SK-N-SH (cell line): ENCODE measurements at regions not wholly inside any gene's neighbourhood (a gene's known extent, or its start where the extent isn't known, plus 50 kb on each side); places are given as distances from the start of the nearest gene placed in this dataset.

Source experiments
- CTCF ChIA-PET: fragments of 300-600, 350-600 bp; formaldehyde crosslinking; extraction: SDS; loops from one replicate; lab custom pipeline; 2021; lab: Yijun Ruan, JAX
- POLR2A ChIA-PET: fragments of 350-600 bp; sonication (Branson Sonifier 250); formaldehyde crosslinking; extraction: SDS; loops from one replicate; lab custom pipeline; 2020; ENCODE audit warnings: antibody characterized with exemption, inconsistent platforms; lab: Yijun Ruan, JAX
- DNase-seq: peaks from one replicate; pipeline ENCODE4 v3.0.0; 2012
- H2AFZ ChIP-seq: fragments of 200-600 bp; sonication (generic); 2 replicates; pipeline ENCODE4 v1.8.1; 2016; ENCODE audit warnings: antibody characterized with exemption, mild to moderate bottlenecking, low read depth
- H3F3A ChIP-seq: fragments of 200-600 bp; sonication (generic); replicated peaks from 2 replicates; pipeline ENCODE3; 2016; ENCODE audit warnings: antibody characterized with exemption, mild to moderate bottlenecking; ENCODE audit not compliant: insufficient read depth
- H3K27ac ChIP-seq, 2 experiments: fragments of 200-500 bp in 1 of 2; fragments of 200-600 bp in 1 of 2; sonication (Bioruptor generic) in 1 of 2; sonication (generic), shearing (Covaris generic) in 1 of 2; 2 replicates each; pipeline versions ENCODE4 v1.5.1 to v1.6.1; 2014 to 2016; ENCODE audit warnings: low read depth in 2 of 2, inconsistent platforms in 1 of 2, low read length in 1 of 2, mild to moderate bottlenecking in 1 of 2, mixed read lengths in 1 of 2
- H3K27me3 ChIP-seq: fragments of 200-600 bp; sonication (generic), shearing (Covaris generic); 2 replicates; pipeline ENCODE4 v1.6.1; 2016; ENCODE audit warnings: mixed run types; ENCODE audit not compliant: insufficient read depth
- H3K36me3 ChIP-seq, 2 experiments: fragments of 200-500 bp in 1 of 2; fragments of 200-600 bp in 1 of 2; sonication (Bioruptor generic) in 1 of 2; sonication (generic) in 1 of 2; replicated peaks in 1 of 2; 2 replicates each; pipeline versions ENCODE3 to v1.5.1; 2014 to 2016; ENCODE audit warnings: low read length in 1 of 2, mild to moderate bottlenecking in 1 of 2; ENCODE audit not compliant: insufficient read depth in 2 of 2, control insufficient read depth in 1 of 2
- H3K4me1 ChIP-seq, 2 experiments: fragments of 200-500 bp in 1 of 2; fragments of 200-600 bp in 1 of 2; sonication (Bioruptor generic) in 1 of 2; sonication (generic), shearing (Covaris generic) in 1 of 2; 2 replicates each; pipeline versions ENCODE4 v1.5.1 to v1.6.1; 2014 to 2016; ENCODE audit warnings: low read depth in 1 of 2, low read length in 1 of 2, mixed run types in 1 of 2; ENCODE audit not compliant: insufficient read depth in 2 of 2, control insufficient read depth in 1 of 2
- H3K4me2 ChIP-seq: fragments of 200-600 bp; sonication (generic), shearing (Covaris generic); 2 replicates; pipeline ENCODE4 v1.6.1; 2017; ENCODE audit warnings: mixed run types
- H3K4me3 ChIP-seq, 2 experiments: fragments of 200-500 bp in 1 of 2; fragments of 200-600 bp in 1 of 2; sonication (Bioruptor generic) in 1 of 2; sonication (generic), shearing (Covaris generic) in 1 of 2; 2 replicates each; pipeline versions ENCODE4 v1.5.1 to v1.8.1; 2014 to 2016; ENCODE audit warnings: low read depth in 2 of 2, inconsistent platforms in 1 of 2, low read length in 1 of 2, mild to moderate bottlenecking in 1 of 2, mixed read lengths in 1 of 2, moderate library complexity in 1 of 2
- H3K79me2 ChIP-seq: fragments of 200-600 bp; sonication (generic); 2 replicates; pipeline ENCODE4 v1.8.1; 2017; ENCODE audit warnings: mild to moderate bottlenecking; ENCODE audit not compliant: insufficient read depth
- H3K9ac ChIP-seq: fragments of 200-600 bp; sonication (generic); 2 replicates; pipeline ENCODE4 v1.6.1; 2017; ENCODE audit warnings: mixed run types
- H3K9me2 ChIP-seq: fragments of 200-600 bp; sonication (generic); 2 replicates; pipeline ENCODE4 v1.6.1; 2017; ENCODE audit warnings: mixed run types
- H3K9me3 ChIP-seq: fragments of 200-600 bp; sonication (generic); 2 replicates; pipeline ENCODE4 v1.6.1; 2017; ENCODE audit warnings: mixed run types, mild to moderate bottlenecking, moderate library complexity
- H4K20me1 ChIP-seq: fragments of 200-600 bp; sonication (generic); 2 replicates; pipeline ENCODE4 v1.6.1; 2017; ENCODE audit warnings: mild to moderate bottlenecking, mixed run types; ENCODE audit not compliant: insufficient read depth
- CHD2 ChIP-seq: fragments of 150-350 bp; IDR thresholded peaks from 2 replicates; pipeline ENCODE4 v1.6.1; 2018; ENCODE audit warnings: low read length; ENCODE audit not compliant: partially characterized antibody
- CTCF ChIP-seq: fragments of 200-600 bp; sonication (generic); IDR thresholded peaks from 2 replicates; pipeline ENCODE4 v1.6.1; 2017; ENCODE audit warnings: antibody characterized with exemption, mild to moderate bottlenecking, moderate library complexity
- ELF1 ChIP-seq: IDR thresholded peaks from 2 replicates; pipeline ENCODE4 v1.4.0; 2012
- EP300 ChIP-seq, 2 experiments: IDR thresholded peaks; 2 replicates each; pipeline versions ENCODE4 v1.4.0 to v1.6.1; 2012; ENCODE audit warnings: borderline replicate concordance in 1 of 2, low read depth in 1 of 2, low read length in 1 of 2
- FOXJ3 ChIP-seq: sonication (generic); formaldehyde crosslinking; IDR thresholded peaks from 2 replicates; pipeline ENCODE4 v1.5.1; 2020; ENCODE audit warnings: mild to moderate bottlenecking, missing genetic modification reagents
- FOXM1 ChIP-seq: IDR thresholded peaks from 2 replicates; pipeline ENCODE4 v1.4.0; 2012; ENCODE audit warnings: low read depth, mild to moderate bottlenecking
- MAX ChIP-seq: IDR thresholded peaks from 2 replicates; pipeline ENCODE4 v1.4.0; 2012; ENCODE audit warnings: low read depth
- MXI1 ChIP-seq: IDR thresholded peaks from 2 replicates; pipeline ENCODE4 v1.6.1; 2012; ENCODE audit warnings: mild to moderate bottlenecking, low read depth, low read length, improper control_type of control experiment
- NFIC ChIP-seq: IDR thresholded peaks from 2 replicates; pipeline ENCODE4 v1.4.0; 2012; ENCODE audit warnings: borderline replicate concordance
- NRF1 ChIP-seq: IDR thresholded peaks from 2 replicates; pipeline ENCODE4 v1.6.1; 2012; ENCODE audit warnings: low read depth, mild to moderate bottlenecking, low read length
- RAD21 ChIP-seq: IDR thresholded peaks from 2 replicates; pipeline ENCODE4 v1.6.1; 2012; ENCODE audit warnings: mild to moderate bottlenecking, low read length
- RCOR1 ChIP-seq: fragments of 150-350 bp; IDR thresholded peaks from 2 replicates; pipeline ENCODE4 v1.6.1; 2017; ENCODE audit warnings: antibody characterized with exemption, low read length
- RFX5 ChIP-seq: IDR thresholded peaks from 2 replicates; pipeline ENCODE4 v1.6.1; 2012; ENCODE audit warnings: mild to moderate bottlenecking, improper control_type of control experiment, low read length
- SMC3 ChIP-seq: IDR thresholded peaks from 2 replicates; pipeline ENCODE4 v1.6.1; 2012; ENCODE audit warnings: low read depth, low read length, improper control_type of control experiment
- TAF1 ChIP-seq: IDR thresholded peaks from 2 replicates; pipeline ENCODE4 v1.6.1; 2012; ENCODE audit warnings: low read depth, mild to moderate bottlenecking, low read length, moderate library complexity, borderline replicate concordance
- TCF12 ChIP-seq: IDR thresholded peaks from 2 replicates; pipeline ENCODE4 v1.4.0; 2012
- TEAD4 ChIP-seq: IDR thresholded peaks from 2 replicates; pipeline ENCODE4 v1.4.0; 2012; ENCODE audit warnings: mild to moderate bottlenecking, borderline replicate concordance; ENCODE audit not compliant: insufficient read depth
- USF1 ChIP-seq: IDR thresholded peaks from 2 replicates; pipeline ENCODE4 v1.4.0; 2012; ENCODE audit warnings: low read depth, borderline replicate concordance
- WGBS: methylation state at CpG from one replicate; pipeline ENCODE4 v1.1.6; 2017; ENCODE audit warnings: low lambda C conversion rate; 5-methylcytosine and 5-hydroxymethylcytosine counted together

DNA sequence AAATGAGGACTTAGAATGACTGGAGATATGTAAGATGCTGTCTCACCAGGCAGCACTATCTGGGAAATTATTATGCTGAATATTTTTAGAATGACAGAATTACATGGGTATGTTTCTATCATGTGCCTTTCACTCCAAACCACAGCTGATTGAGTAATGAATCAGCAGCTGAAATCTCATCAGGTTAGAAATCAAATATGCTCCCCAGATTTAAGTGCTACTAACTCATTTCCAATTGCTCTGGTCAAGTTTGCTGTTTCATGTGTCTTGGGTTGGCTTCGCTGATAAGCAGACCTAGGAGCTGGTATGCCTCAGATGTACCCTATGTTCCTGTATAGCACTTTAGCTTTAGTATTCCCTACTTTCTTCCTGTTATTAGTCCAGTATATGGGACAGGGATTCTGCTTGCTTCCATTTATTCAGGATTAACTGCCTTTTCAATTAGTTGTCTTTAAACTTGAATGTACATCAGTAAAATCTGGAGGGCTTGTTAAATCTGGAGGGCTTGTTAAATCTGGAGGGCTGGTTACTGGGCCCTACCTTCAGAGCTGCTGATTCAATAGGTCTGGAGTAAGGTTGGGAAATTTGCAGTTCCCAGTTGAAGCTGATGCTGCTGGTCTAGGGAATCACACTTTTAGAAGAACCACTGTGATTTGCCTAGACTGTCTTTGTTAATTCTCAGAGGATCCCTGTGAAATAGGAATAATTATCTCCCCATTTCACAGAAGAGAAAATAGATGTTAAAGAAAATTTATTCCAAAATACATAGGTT lies 172.9 kb downstream of the DKK1 start (continued):
- TF ChIP-seq MAX (peak; percentile 53; the same call in 1 of the 2 replicates), NRF1 (no peak), FOXM1 (0 out of 2 replicates have a peak, but pooled peaks have one; percentile 76), ELF1 (no peak), FOXJ3 (CRISPR knock-in tag) (no peak), TEAD4 (peak; percentile 89), RCOR1 (no peak), TCF12 (peak; percentile 87), TAF1 (no peak), NFIC (peak; percentile 69; the same call in 1 of the 2 replicates), USF1 (peak; percentile 52; the same call in 1 of the 2 replicates), MXI1 (no peak)
- TF ChIP-seq, all 33 proteins: peak for 13

DNA sequence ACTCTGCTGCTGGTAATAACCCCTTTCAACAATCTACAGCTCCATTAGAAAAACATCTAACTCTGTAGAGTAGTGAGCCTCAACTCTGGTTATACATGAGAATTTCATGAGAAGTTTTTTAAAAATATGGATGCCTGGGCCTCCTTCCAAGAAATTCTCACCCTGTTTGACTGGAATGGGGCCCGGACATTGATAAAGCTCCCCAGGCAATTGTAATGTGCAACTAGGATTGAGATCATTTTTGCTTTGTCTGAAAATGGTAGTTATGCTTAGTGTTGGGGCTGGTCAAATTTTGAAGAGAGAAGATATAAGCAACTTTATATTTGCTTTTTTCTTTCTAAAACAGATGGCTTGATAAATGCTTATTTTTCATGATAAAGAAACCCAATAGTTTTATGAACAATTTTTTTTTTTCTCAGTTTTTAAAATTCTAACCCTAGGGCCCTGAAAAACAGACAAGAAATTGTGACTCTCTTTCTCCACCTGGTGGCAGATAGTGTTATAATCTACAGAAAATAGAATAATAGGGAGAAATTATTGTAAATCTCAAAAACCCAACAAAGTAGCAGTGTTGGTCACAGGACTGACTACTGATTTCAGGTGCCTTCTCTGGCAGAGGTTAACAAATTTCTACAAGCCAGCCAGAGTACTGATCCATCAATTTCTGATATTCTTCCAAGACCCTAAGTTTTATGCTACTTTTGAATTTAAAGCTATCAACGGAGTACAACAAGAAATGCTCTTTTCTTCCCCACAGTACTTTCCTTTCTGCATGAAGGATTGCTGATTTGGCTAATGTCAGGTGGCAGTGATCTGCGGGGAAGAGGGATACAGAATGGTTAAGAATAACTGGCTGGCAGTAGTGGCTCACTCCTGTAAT lies 174.8 kb downstream of the DKK1 start:
- Histone ChIP-seq H3K27ac (peak overlapping the region; percentile 47 to 89; a peak in 3 of 4 replicates), H3K36me3 (no peaks in the 10 kb centered on the region), H3F3A (peaks cover 36% of the 10 kb centered on the region), H4K20me1 (no peaks in the 10 kb centered on the region), H3K4me2 (no peak overlapping the region), H3K9me3 (no peaks in the 10 kb centered on the region), H3K4me3 (no peak overlapping the region; a peak in 1 of 4 replicates), H3K79me2 (no peaks in the 10 kb centered on the region), H3K9me2 (no peaks in the 10 kb centered on the region), H3K9ac (peak overlapping the region; percentile 42), H2AFZ (peak overlapping the region; percentile 16; the same call in 1 of the 2 replicates), H3K4me1 (peaks cover 5 to 14% of the 10 kb centered on the region in 2 experiments; a peak in 3 of 4 replicates), H3K27me3 (no peaks in the 10 kb centered on the region)
- 55% methylated on average over 3 of the region's 3 CpGs for whole genome bisulfite sequencing
- ChIA-PET CTCF (interaction anchor here (0.6 to 9.5 kb wide), 26 partner anchors 10 to 292 kb away, joined by 3 to 185 read pairs (median 4); partner anchors contain the start of gene DKK1), POLR2A (no interaction called here)
- peak; percentile 75 for TF ChIP-seq CTCF
- TF ChIP-seq TEAD4: no peak
- no peak for TF ChIP-seq RCOR1
- TF ChIP-seq RFX5: no peak
- TF ChIP-seq FOXM1: no peak
- peak; percentile 57 for TF ChIP-seq SMC3
- TF ChIP-seq CHD2: no peak
- TF ChIP-seq EP300 (IDR thresholded peaks at IDR 0.05; ENCODE audit: borderline replicate concordance in 1 of 2, low read depth in 1 of 2, low read length in 1 of 2): no peak
- no peak for TF ChIP-seq USF1
- no peak for TF ChIP-seq TAF1
- peak; percentile 79 for TF ChIP-seq RAD21
- peak; percentile 38 for DNase-seq
